T-helper 2 cell (primary cell): ENCODE measurements at regions not wholly inside any gene's neighbourhood (a gene's known extent, or its start where the extent isn't known, plus 50 kb on each side); places are given as distances from the start of the nearest gene placed in this dataset.
"Not testable (repeated sequence)": the region's sequence is repeated elsewhere in the genome, so short reads cannot be mapped to it uniquely, and the experiment has no call there.

Experiments used
- DNase-seq, 5 experiments: peaks; one replicate each; pipeline versions ENCODE4 v3.0.0 to v3.0.0-alpha.2; 2012 to 2022

DNA sequence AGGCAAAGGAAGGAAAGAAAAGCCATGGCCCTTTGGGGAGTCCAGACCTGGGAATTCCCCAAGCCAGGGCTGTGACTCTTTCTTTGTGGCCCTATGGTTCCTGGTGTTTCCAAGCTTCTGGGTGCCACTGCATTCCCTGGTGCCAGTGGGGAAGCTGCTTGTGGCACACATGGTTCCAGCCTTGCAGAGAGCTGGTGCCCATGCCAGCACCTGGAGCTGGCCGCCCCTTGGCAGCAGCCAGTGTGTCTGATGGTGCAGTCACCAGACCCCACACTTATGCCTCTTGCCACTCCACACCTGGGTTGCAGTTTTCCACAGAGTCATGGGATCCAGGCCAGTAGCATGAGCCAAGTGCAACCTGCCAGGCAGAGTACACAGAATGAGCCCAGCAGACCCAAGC, 1495.3 kb upstream of the NUDT12 start:
- DNase-seq = no peak

DNA sequence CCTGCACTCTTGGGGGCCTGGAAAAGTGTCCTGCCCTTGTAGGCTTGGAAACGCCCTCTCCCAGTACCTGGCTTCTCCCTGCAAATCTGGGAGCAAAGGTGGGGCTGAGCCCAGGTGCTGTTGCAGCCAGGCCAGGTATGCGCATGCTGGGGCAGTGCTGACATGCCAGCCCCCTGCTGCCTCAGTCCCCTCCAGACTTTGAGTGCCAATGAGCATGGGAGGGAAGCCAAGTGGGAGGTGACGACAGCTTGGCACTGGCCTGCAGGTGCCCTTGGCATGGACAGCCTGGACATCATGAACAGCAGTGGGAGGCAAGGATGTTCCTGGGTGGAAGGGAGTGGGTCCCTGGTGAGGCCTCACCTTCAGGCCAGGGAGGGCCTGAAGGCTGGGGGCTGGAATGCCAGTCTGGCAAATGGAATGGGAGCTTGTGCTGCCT, 1494.4 kb upstream of the NUDT12 start:
- DNase-seq = no peak

DNA sequence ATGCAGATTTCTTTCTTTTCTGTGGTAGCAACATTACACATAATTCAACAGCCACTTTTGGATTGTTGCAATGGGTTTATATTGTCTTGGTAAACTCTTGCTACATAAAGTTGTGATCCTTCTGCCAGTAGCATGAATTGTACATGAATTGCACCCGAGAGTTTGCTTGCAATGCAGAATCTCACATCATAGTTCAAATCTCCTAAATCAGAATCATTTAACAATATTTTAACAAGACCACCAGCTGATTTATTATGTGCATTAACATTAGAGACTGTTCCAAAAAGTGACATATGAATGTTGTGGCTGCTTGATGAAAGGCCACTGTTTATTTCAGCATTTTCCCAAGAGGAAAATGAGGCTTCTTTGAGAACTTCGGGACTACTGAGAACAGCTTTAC, 1491.8 kb upstream of the NUDT12 start:
- DNase-seq = no peak

DNA sequence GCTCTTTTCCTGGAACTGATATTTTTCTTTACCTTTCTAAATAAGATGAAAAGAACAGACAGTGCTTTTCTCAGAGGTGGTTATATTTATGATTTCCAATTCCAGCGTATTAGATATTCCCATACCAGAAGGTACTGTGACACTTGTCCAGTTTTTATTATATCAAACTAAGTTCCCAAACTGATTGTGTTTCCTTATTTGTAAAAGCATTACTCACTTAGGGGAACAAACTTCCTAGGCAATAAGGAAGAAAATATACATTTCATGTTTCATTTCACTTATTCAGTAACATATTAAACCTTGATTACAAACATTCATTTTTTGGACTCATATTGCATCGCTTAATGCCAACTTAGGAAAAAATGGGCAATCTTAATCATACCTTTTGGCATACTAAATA, 1480.0 kb upstream of the NUDT12 start:
- no peak for DNase-seq

DNA sequence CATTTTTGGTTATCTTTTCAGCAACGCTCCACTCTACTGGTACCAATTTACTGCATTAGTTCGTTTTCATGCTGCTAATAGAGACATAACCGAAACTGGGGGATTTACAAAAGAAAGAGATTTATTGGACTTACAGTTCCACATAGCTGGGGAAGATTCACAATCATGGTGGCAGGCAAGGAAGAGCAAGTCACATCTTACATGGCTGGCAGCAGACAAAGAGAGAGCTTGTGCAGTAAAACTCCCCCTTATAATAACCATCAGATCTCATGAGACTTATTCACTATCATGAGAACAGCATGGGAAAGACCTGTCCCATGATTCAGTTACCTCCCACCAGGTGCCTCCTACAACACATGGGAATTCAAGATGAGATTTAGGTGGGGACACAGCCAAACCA, 1474.2 kb upstream of the NUDT12 start:
- not testable (repeated sequence) for DNase-seq

DNA sequence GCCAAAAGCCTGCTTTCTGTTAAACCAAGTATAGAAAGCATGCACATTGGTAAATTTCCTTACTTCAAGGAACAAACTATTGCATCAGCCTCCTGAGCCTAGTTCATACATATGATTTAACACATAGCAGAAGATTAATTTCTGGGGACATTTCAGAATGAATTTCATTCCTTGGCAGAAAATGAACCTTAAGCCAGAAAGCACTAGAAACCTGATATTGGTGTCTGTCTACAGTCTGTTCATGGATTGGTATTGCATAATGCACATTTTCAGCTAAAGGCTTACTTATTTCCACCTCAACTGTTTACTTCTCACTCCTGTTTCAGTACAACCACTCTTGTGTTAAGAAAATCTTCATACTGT, 1471.8 kb upstream of the NUDT12 start:
- no peak for DNase-seq

DNA sequence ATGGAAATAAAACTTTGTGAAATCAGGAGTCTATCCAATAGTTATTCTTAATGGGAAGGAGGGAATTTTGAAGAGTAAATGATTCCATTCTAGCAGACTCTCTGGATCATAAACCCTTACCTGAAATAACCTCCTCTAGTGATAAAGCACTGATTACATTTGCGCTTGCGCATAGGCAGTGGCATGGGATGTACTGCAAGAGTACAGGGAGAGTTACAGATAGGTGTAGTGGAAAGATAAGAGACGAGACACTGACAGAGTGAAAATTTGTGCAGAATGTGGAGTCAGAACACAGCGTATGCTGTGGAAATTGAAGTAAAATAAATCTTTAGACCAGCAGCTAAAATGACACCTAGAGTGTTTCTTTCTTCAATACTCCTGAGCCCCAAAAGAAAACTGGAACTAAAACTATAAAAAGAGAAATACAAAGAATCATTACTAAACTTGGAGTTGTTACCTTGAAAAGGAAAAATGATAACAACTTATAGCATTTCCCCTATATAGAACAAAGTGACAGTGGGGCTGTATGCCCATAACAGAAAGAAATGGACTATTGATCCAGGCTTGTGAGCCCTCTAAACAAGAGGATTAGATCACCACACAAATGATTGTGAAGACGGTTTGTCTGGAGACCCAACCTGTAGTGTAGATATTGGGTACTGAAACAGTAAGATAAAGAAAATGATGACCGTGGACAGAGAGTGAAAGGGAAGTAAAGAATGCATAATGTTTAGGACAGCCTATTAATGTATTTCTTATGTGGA, 1471.2 kb upstream of the NUDT12 start:
- DNase-seq = no peak

DNA sequence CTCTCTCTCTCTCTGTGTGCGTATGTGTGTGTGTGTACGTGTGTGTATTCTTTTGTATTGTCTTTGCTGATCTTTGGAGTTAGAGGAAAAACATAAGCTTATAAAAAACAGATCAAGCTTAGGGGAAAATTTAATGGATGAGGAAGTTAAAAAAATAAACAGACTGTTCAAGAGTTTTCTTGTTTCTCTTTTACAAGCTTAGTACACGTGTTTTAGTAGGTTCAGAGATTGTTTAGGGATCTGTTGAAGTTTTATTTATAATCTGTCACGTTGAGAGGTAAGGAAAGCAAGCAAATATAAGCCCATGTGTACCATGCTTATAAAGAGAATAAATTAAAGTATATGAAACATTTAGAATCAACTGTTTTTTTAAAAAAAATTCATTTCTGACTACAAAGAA, 1470.3 kb upstream of the NUDT12 start:
- DNase-seq = no peak

DNA sequence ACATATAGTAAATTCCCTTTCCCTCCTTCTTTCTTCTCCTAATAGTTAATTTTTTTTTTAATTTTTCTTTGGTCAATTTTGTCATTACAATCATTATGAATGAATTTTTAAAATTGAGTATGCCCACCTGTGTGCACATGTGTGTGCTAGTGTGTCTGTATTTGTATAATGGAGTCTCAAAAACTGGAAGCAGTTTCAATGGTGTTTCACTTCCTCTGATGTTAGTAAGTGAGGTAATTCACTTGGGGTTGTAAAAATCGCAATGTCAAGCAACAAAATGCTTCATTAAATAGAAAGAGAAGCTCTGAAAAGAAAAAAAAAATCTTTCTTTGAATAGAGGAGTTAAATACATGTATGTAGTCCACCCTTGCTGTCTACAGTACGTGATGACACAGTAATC, 1467.6 kb upstream of the NUDT12 start:
- DNase-seq = no peak

DNA sequence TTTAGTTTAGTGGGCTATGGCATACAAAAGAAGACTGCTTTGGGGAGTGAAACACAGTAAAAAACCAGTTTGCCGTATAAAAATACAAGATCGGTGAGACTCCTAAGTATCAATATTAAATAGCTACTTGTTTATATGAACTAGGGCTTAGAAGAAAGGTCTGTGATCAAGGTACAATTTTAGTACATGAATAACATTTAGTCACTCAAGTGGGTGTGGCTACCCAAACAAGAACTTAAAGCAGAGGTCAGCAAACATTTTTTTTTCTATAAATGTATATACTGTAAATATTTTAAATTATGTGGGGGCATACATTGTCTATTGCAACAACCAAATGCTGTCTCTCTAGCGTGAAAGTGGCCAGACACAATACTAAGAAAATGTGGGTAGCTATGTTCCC, 1452.5 kb upstream of the NUDT12 start:
- DNase-seq = no peak

DNA sequence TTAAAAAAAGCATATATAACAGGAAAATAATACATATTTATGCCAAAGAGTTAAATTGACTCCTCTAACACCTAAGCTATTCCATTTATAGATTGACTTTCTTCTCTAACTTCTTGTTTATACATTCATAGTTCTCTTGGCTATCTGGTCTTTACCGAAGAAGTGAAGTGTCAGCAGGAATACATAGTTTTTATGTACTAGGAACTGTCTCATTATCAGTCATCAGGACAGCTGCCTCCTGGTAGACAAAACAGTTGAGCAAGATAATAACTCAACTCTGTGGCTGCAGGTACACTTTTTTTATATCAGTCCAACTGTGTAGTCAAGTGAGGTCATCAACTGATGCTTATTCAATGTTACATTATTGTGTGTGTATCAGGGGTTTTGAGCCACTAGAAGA, 1436.0 kb upstream of the NUDT12 start:
- no peak for DNase-seq

DNA sequence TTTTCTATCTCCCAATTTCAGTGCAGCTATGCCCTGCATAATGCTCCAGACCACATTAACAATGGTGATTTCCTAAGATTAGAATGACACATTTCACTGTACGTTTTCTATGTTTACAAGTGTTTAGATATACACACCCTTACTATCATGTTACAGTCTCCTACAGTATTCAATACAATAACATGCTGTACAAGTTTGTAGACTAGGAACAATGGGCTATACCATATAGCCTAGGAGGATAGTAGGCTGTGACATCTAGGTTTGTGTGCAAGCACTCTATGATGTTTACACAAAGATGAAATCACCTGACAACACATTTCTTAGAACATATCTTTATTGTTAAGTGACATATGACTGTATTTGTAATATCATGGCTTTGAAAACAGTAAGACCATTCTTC, 1435.6 kb upstream of the NUDT12 start:
- no peak for DNase-seq

DNA sequence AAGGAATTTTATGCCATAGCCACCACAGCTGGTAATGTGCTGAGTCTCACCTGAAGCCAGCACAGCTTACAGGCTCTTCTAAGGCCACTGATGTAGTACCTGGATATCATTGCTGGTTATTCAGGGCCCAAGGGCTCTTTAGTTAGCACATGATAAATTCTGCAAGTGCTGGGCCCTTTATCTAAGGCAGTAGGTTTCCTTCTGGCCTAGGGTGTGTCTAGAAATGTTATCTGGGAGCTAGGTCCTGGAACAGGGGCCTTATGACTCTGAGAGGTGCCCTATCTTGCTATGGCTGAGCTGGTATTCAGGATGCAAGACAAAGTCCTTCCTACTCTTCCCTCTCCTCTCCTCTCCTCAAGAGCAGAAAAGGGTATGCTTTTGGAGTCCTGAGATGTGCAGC, 1424.5 kb upstream of the NUDT12 start:
- no peak for DNase-seq

DNA sequence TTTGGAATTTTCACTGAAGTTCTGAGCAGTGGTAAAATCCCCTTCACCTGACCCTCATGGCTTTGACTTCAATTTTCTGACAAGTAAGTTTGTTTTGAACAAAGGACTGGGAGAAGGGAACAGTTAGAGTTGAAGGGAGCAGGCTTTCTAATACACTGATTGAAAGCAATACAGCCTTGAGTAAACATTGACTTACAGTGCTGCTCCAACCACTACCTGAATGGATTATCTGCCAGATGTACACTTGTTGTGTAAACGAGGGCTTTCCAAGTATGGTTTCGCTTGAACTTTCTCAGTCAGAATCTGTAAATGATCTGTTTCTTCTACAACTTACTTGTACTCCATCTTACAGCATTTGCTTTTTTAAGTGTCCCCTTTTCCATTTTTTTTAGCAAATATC, 1414.9 kb upstream of the NUDT12 start:
- no peak for DNase-seq

DNA sequence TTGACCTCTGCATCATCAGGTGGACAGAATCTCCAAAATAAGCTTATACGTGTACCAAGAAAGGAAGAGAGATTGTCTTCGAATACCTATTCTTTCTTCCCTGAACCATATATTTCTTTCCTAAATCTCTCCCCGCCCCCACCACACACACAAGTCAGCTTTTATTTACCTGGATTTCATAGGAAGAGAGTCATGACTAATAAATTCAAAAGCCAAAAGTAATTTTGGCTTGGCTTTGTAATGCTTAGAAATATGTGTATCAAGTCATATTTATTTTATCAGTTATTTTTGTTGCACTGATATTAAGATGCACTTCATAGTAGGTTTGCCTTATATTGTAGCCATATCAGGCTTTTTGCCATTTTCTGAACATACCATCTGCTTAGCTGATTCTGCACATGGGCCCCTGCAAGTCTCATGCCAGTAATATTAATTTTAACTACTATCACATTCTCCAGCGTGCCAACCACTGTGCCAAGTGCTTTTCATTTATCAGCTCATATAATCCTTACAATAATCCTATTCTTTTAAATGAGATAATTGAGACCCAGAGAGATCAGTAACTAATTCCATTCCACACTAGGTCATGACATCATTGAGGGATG, 1405.3 kb upstream of the NUDT12 start:
- DNase-seq = no peak

DNA sequence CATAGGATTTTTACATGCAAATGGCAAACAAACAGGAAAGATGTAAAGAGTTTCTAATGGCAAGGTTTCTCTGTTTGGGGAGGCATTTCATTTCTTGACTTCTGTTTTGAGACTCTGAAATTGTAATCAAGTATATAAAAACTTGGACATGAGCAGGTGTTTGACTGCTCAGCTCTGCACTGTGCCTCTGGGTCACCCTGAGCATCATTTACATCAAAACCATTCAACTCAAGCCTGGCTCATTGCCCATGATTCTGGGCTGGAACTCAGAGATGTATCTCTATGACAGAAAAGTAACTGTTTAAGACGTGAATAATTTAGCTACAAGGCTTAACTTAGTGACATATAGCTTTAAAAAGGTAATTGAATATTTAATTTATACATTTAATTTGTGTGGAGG, 1402.4 kb upstream of the NUDT12 start:
- DNase-seq = no peak

DNA sequence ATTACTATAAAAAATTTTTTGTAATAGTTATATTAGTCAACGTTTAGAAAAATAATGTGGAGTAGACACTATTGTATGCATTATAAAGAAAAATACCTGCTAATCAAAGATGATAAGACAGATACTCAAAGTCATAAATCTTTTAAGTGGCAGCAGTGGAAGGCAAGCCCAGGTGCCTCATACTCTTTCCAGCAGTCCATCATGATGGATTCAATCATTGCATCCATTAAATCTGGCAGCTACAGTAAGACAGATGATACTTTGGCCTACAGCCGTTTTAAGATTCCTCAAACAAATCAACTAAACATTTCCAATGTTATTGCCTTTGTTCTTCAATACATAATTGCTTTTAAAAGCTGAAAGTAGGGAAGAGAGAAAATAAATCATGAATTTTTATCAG, 1392.9 kb upstream of the NUDT12 start:
- no peak for DNase-seq

DNA sequence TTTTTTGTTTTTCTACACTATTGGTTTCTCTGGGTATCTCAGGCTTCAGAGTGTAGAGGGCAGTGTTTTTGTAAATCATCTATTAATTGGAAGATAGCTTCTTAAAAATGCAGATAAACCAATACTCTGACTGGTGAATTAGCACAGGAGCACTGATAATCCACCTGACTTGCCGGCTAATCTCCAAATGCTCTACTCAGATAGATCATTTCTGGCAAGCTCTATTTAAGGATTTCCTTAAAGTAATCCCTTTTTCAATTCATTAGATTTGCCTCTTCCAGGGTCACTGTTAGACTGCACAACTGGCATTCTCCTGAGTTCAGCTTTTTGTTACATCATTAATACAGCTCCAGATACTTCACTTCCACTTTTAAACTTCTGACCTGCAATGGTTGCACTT, 1390.3 kb upstream of the NUDT12 start:
- DNase-seq = no peak

DNA sequence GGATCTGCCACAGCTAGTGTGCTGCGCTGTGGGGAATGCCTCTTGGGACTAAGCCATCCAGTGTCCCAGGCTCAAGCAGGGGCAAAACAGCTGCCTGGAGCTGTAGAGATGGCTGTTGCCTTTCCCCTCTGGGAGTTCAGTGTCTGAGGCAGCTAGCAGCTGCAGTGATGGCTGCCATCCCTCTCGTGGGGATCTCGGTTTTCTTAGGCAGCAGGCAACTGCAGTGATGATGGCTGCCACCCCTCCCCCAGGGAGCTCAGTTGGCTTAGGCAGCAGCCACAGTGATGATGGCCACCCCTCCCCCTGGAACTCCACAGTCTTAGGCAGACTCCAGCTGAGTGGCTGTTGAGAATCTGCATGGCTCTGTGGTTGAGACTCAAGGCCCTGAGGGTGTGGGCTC, 1389.2 kb upstream of the NUDT12 start:
- DNase-seq = no peak

DNA sequence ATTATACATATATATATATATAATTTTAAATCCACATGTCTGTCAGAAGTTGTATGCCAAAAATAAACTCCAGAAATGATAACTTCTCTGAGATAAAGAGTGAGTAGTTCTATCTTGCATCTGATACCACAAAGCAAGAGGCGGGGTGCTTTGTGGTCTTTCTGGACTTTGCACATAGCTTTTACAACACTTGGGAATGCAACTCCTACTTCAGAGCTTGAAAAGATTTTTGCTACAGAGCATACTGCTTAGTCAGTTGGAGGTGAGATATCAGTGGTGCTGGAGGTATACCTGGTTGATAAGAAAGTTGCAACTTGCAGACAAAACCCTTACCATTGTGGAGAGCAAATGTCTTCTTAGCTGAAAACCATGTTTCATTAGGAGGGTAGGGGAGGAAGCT, 1384.5 kb upstream of the NUDT12 start:
- no peak for DNase-seq

DNA sequence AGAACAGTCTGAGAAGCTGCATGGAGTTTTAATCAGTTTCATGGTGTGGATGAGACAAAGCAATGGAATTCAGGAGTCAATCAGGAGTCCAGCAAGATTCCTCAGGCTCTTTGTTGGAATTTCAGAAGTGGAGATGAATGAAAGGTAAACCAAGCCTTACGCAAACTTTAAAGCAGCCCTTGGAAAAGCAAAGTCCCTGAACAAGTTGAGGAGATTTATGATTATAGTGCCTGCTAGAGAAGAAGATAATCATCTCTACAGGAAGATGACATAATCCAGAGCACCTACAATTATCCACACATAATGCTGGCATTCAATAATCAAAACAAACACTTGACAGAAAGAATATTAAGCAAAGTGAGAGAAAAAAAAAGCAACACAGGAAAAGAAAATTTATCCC, 1380.1 kb upstream of the NUDT12 start:
- DNase-seq = no peak

DNA sequence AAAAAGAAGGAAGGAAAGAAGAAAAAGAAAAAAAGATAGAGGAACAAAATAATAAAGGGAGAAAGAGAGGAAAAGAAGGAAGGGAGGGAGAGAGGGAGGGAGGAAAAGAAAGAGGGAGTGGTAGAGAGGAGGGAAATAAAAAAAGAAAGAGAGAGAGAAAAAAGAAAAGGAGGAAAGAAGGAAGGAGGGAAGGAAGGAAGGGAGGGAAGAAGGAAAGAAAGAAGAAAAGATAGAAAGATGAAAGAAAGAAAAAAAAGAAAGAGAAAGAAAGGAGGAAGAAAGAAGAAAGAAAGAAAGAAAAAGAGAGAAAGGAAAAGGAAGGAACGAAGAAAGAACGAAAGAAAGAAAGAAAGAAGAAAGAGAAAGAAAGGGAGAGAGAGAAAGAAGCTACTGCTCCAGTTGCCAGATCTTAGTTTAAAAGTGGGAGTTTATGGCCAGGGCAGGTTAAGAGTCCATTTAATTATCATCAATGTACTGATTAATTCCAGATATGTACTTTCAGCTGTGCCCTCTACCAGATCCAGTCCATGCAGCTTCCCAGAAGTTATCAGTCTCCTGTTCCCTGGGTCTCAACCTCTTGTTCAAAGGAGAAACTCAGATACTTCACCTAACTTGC, 1378.5 kb upstream of the NUDT12 start:
- DNase-seq = no peak

DNA sequence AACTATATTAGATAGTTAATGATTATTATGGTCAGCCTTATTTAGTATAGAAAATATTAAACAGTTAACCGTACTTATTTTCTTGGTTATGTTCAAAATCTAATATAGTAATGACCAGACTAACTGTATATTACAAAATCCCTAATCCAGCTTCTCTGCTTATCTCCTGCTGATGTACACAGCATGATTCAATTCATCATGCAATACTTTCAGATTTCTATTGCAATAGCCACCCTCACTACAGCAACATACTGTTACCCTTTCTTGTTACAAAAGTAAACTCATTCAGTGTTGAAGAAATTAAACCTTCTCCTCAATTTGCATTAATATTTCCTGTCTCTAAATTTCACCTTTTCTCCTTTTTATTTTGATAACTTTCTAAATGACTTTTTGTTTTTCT, 1375.0 kb upstream of the NUDT12 start:
- DNase-seq = no peak

DNA sequence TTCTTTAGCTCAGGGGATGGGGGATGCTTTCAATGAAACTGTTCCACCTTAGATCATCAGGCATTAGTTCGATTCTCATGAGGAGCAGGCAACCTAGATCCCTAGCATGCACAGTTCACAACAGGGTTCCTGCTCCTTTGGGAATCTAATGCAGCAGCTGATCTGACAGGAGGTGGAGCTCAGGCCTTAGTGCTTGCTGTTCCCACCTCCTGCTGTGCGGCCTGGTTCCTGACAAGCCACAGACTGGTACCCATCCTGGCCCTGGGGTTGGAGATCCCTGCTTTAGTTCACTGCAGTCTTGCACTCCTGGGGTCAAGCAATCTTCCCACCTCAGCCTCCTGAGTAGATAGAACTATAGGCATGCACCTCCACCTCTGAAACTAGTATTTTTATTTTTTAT, 1369.8 kb upstream of the NUDT12 start:
- DNase-seq = no peak
